Hepatocyte (in vitro differentiated cells): ENCODE measurements at regions not wholly inside any gene's neighbourhood (a gene's known extent, or its start where the extent isn't known, plus 50 kb on each side); places are given as distances from the start of the nearest gene placed in this dataset.
A peak's percentile ranks its signal among the peaks of the same experiment; 100 is the strongest.
"Not testable (repeated sequence)": the region's sequence is repeated elsewhere in the genome, so short reads cannot be mapped to it uniquely, and the experiment has no call there.

ENCODE experiments used
- DNase-seq: peaks from one replicate; pipeline ENCODE4 v3.0.0-alpha.2; 2016; ENCODE audit warnings: low spot score
- H2AFZ ChIP-seq: fragments of 200-600 bp; sonication (generic); 2 replicates; pipeline ENCODE4 v1.6.0; 2016; ENCODE audit warnings: antibody characterized with exemption, mild to moderate bottlenecking
- H3K27ac ChIP-seq: fragments of 200-600 bp; sonication (generic); 2 replicates; pipeline ENCODE4 v1.5.1; 2016; ENCODE audit warnings: mild to moderate bottlenecking
- H3K27me3 ChIP-seq: fragments of 200-600 bp; sonication (generic); 2 replicates; pipeline ENCODE4 v1.6.1; 2016
- H3K36me3 ChIP-seq: fragments of 200-600 bp; sonication (generic); replicated peaks from 2 replicates; pipeline ENCODE4 v1.5.1; 2016; ENCODE audit warnings: low read depth; ENCODE audit not compliant: insufficient read depth
- H3K4me1 ChIP-seq: fragments of 200-600 bp; sonication (generic); 2 replicates; pipeline ENCODE4 v1.5.1; 2016; ENCODE audit warnings: mild to moderate bottlenecking, moderate library complexity; ENCODE audit not compliant: insufficient read depth
- H3K4me2 ChIP-seq: fragments of 200-600 bp; sonication (generic); 2 replicates; pipeline ENCODE4 v1.6.0; 2016
- H3K4me3 ChIP-seq: fragments of 200-600 bp; sonication (generic); 2 replicates; pipeline ENCODE4 v1.5.1; 2016; ENCODE audit warnings: mild to moderate bottlenecking
- H3K79me2 ChIP-seq: fragments of 200-600 bp; sonication (generic); 2 replicates; pipeline ENCODE4 v1.6.0; 2017; ENCODE audit warnings: mild to moderate bottlenecking
- H3K9me2 ChIP-seq: fragments of 200-600 bp; sonication (generic); replicated peaks from 2 replicates; pipeline ENCODE4 v1.6.0; 2017; ENCODE audit warnings: mild to moderate bottlenecking; ENCODE audit not compliant: insufficient read depth
- H3K9me3 ChIP-seq: fragments of 200-600 bp; sonication (generic); 2 replicates; pipeline ENCODE4 v1.5.1; 2016; ENCODE audit warnings: low read depth, mild to moderate bottlenecking
- H4K20me1 ChIP-seq: fragments of 200-600 bp; sonication (generic); 2 replicates; pipeline ENCODE4 v1.6.0; 2016; ENCODE audit warnings: mild to moderate bottlenecking; ENCODE audit not compliant: insufficient read depth, poor library complexity, severe bottlenecking
- EZH2 ChIP-seq: fragments of 200-600 bp; sonication (generic); IDR thresholded peaks from 2 replicates; pipeline ENCODE4 v1.6.1; 2016; ENCODE audit warnings: antibody characterized with exemption, mild to moderate bottlenecking, borderline replicate concordance
- EZH2phosphoT487 ChIP-seq: fragments of 200-600 bp; sonication (generic); IDR thresholded peaks from one replicate; pipeline ENCODE4 v1.6.1; 2018; ENCODE audit warnings: antibody characterized with exemption, mild to moderate bottlenecking, low read depth, moderate library complexity; ENCODE audit not compliant: unreplicated experiment, severe bottlenecking
- WGBS: methylation state at CpG from one replicate; pipeline ENCODE4 v1.1.6; 2016; ENCODE audit warnings: low lambda C conversion rate; ENCODE audit errors: missing lambda C conversion rate; 5-methylcytosine and 5-hydroxymethylcytosine counted together
- TF ChIP-seq, protein P1 (sequence below): fragments of 200-600 bp; sonication (generic); IDR thresholded peaks from 2 replicates; pipeline ENCODE4 v1.5.1; 2016; ENCODE audit warnings: antibody characterized with exemption, mild to moderate bottlenecking; ENCODE audit not compliant: poor library complexity

DNA sequence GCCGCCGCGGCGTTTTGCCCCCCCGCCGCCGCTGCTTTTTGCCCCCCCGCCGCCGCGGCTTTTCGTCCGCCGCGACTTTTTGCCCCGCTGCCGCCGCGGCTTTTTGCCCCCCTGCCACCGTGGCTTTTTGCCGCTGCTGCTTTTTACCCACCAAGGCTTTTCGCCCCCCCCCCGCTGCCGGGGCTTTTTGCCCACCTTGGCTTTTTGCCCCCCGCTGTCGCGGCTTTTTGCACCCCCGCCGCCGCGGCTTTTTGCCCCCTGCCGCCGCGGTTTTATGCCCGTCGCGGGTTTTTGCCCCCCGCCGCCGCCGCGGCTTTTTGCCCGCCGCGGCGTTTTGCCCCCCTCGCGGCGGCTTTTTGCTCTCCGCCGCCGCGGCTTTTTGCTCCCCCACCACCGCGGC is 1343.0 kb downstream of the TP53TG3F start:
- no peaks in the 10 kb centered on the region for H3K9me2 ChIP-seq
- 100% methylated on average over 2 of the region's 55 CpGs for WGBS
- H2AFZ ChIP-seq, result no peak overlapping the region
- H3K4me1 ChIP-seq, result no peaks in the 10 kb centered on the region
- peak; percentile 1 for DNase-seq
- no peaks in the 10 kb centered on the region for H3K36me3 ChIP-seq
- no peak overlapping the region for H3K27ac ChIP-seq
- TF ChIP-seq, protein P1, sequence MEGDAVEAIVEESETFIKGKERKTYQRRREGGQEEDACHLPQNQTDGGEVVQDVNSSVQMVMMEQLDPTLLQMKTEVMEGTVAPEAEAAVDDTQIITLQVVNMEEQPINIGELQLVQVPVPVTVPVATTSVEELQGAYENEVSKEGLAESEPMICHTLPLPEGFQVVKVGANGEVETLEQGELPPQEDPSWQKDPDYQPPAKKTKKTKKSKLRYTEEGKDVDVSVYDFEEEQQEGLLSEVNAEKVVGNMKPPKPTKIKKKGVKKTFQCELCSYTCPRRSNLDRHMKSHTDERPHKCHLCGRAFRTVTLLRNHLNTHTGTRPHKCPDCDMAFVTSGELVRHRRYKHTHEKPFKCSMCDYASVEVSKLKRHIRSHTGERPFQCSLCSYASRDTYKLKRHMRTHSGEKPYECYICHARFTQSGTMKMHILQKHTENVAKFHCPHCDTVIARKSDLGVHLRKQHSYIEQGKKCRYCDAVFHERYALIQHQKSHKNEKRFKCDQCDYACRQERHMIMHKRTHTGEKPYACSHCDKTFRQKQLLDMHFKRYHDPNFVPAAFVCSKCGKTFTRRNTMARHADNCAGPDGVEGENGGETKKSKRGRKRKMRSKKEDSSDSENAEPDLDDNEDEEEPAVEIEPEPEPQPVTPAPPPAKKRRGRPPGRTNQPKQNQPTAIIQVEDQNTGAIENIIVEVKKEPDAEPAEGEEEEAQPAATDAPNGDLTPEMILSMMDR, result no peak
- H3K79me2 ChIP-seq, result no peaks in the 10 kb centered on the region
- H3K27me3 ChIP-seq, result no peaks in the 10 kb centered on the region
- peaks cover 5% of the 10 kb centered on the region for H3K9me3 ChIP-seq
- no peak overlapping the region for H3K4me2 ChIP-seq
- no peaks in the 10 kb centered on the region for H4K20me1 ChIP-seq
- no peak overlapping the region for H3K4me3 ChIP-seq

DNA sequence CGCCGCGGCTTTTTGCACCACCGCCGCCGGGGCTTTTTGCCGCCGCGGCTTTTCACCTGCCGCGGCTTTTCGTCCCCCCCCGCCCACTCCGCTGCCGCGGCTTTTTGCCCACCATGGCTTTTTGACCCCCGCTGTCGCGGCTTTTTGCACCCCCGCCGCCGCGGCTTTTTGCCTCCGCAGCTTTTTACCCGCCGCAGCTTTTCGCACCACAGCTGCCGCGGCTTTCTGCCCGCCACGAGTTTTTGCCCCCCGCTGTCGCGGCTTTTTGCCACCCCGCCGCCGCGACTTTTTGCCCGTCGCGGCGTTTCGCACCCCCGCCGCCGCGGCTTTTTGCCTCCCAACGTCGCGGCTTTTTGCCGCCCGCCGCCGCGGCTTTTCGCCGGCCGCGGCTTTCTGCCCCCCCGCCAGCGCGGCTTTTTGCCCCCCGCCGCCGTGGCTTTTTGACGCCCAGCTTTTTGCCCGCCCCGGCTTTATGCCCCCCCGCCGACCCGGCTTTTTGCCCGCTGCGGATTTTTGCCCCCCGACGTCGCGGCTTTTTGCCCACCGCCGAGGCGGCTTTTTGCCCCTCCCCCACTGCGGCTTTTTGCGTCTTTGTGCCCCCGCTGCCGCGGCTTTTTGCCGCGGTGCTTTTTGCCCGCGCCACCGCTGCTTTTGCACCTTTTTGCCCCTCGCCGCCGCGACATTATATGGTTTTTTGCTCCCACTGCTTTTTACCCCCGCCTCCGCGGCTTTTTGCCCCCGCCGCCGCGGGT is 1343.6 kb downstream of the TP53TG3F start:
- no peaks in the 10 kb centered on the region for H3K79me2 ChIP-seq
- no peaks in the 10 kb centered on the region for H3K9me2 ChIP-seq
- 97% methylated on average over 23 of the region's 101 CpGs for WGBS
- peak; percentile 2 for DNase-seq
- no peaks in the 10 kb centered on the region for H3K4me1 ChIP-seq
- H3K27me3 ChIP-seq, result no peaks in the 10 kb centered on the region
- no peak overlapping the region for H2AFZ ChIP-seq
- TF ChIP-seq EZH2 (no peak), EZH2phosphoT487 (no peak)
- TF ChIP-seq, protein P1, result no peak
- H3K4me3 ChIP-seq, result no peak overlapping the region
- H4K20me1 ChIP-seq, result no peaks in the 10 kb centered on the region
- H3K4me2 ChIP-seq, result no peak overlapping the region
- peaks cover 7% of the 10 kb centered on the region for H3K9me3 ChIP-seq
- H3K27ac ChIP-seq, result no peak overlapping the region
- no peaks in the 10 kb centered on the region for H3K36me3 ChIP-seq

DNA sequence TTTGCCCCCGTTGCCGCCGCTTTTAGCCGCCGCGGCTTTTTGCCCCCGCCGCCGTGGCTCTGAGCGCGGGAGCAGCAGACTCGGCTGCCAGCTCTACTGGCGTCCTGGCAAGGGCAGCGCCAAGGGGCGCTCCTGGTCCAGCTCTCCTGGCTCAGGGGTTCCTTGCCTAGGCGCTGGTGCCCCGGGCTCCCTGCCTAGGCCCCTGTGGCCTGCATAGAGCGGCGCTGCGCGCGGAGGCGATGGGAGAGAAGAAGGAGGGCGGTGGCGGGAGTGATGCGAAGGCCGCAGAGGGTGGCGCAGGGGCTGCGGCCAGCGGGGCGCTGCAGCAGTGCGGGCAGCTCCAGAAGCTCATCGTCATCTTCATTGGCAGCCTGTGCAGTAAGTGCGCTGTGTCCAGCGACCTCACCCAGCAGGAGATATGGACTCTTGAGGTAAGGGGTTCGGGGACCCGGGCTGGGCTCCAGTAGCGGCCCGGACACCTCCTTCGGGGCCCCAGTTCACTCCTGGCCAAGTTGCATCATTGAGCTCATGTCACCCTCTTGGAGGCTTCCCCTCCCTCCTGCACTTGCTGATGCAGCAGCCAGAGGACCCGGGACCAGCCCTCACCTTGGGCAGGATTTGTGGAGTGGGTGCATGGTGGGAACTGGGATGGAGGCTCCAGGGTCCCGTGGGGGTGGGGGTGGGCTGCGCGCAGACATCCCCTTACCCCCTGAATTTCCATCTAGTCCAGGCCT is 1344.4 kb downstream of the TP53TG3F start:
- Histone ChIP-seq H2AFZ (no peak overlapping the region), H4K20me1 (no peaks in the 10 kb centered on the region), H3K27me3 (no peaks in the 10 kb centered on the region), H3K27ac (no peak overlapping the region), H3K9me3 (peaks cover 7% of the 10 kb centered on the region), H3K79me2 (no peaks in the 10 kb centered on the region), H3K9me2 (no peaks in the 10 kb centered on the region), H3K4me1 (no peaks in the 10 kb centered on the region), H3K4me3 (no peak overlapping the region), H3K36me3 (no peaks in the 10 kb centered on the region), H3K4me2 (no peak overlapping the region)
- WGBS, result 92% methylated on average over 40 of the region's 44 CpGs
- TF ChIP-seq EZH2 (no peak), EZH2phosphoT487 (no peak)
- TF ChIP-seq, protein P1, result no peak
- DNase-seq, result peak; percentile 3

DNA sequence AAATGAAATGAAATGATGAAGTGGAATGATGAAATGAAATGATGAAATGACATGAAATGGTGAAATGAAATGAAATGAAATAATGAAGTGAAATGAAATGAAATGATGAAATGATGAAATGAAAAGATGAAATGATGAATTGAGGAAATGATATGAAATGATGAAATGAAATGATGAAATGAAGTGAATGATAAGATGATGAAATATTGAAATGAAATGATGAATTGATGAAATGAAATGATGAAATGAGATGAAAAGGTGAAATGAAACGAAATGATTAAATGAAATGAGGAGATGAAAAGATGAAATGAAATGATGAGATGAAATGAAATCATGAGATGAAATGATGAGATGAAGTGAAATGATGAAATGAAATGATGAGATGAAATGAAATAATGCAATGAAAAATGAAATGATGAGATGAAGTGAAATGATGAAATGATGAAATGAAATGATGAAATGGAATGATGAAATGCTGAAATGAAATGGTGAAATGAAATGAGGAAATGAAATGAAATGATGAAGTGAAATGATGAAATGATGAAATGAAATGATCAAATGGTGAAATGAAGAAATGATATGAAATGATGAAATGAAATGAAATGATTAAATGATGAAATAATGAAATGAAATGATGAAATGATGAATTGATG is 1347.7 kb downstream of the TP53TG3F start:
- not testable (repeated sequence) for H3K4me2 ChIP-seq, H3K27ac ChIP-seq, H2AFZ ChIP-seq, H3K27me3 ChIP-seq, DNase-seq, H3K9me2 ChIP-seq, H3K4me1 ChIP-seq, H3K4me3 ChIP-seq, H4K20me1 ChIP-seq, H3K36me3 ChIP-seq, H3K79me2 ChIP-seq, H3K9me3 ChIP-seq
- 13% methylated on average over 1 of the region's 1 CpG for WGBS

DNA sequence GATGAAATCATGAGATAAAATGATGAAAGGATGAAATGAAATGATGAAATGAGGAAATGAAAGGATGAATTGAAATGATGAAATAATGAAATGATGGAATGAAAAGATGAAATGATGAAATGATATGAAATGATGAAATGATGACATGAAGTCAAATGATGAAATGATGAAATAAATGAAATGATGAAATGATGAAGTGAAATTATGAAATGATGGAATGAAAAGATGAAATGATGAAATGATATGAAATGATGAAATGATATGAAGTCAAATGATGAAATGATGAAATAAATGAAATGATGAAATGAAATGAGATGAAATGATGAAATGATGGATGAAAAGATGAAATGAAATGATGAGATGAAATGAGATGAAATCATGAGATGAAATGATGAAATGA is 1348.4 kb downstream of the TP53TG3F start:
- not testable (repeated sequence) for H2AFZ ChIP-seq, H3K9me2 ChIP-seq, H3K27me3 ChIP-seq, H3K27ac ChIP-seq, H3K4me2 ChIP-seq, H3K9me3 ChIP-seq, DNase-seq, H4K20me1 ChIP-seq, H3K79me2 ChIP-seq, H3K4me3 ChIP-seq, H3K4me1 ChIP-seq, H3K36me3 ChIP-seq

DNA sequence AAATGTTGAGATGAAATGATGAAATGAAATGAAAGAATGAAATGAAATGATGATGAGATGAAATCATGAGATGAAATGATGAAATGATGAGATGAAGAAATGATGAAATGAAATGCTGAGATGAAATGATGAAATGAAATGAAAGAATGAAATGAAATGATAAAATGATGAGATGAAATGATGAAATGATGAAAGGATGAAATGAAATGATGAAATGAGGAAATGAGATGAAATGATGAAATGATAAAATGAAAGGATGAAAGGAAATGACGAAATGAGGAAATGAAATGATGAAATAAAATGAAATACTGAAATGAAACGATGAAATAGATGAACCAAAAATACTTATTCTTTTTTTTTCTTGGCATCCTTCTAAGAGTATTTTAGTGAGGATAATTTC is 1349.1 kb downstream of the TP53TG3F start:
- WGBS, result 32% methylated on average over 2 of the region's 2 CpGs
- DNase-seq, H4K20me1 ChIP-seq: not testable (repeated sequence)

More for the DNA sequence above, 1349.1 kb downstream of the TP53TG3F start:
- not testable (repeated sequence) for H3K4me1 ChIP-seq, H3K9me2 ChIP-seq, H3K9me3 ChIP-seq, H3K79me2 ChIP-seq, H3K27me3 ChIP-seq, H3K4me3 ChIP-seq, H3K4me2 ChIP-seq, H2AFZ ChIP-seq, H3K36me3 ChIP-seq, H3K27ac ChIP-seq
